ENCODE measurements at regions not wholly inside any gene's neighbourhood (a gene's known extent, or its start where the extent isn't known, plus 50 kb on each side); places are given as distances from the start of the nearest gene placed in this dataset.
"Not testable (repeated sequence)": the region's sequence is repeated elsewhere in the genome, so short reads cannot be mapped to it uniquely, and the experiment has no call there.

DNA sequence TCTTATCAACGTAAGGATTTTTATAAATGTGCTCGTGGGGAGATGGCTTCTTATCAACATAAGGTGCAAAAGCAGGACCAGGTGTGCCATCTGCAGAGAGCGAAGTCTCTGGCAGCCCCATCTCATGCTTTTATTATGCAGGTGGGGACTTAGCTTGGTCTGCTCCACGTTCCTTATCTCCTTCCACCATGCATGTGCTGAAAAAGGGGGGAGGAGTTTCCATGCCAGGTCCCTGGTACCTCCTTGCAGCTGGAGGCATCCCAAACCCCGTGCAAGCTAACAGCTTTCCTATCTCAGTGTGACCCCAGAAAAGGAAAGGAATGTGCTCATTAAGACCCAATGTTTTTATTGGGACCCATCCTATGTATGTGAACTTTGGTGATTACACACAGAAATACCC is 608.5 kb downstream of the TMEM121 start:
- H3K9me3 ChIP-seq (ENCODE audit: control insufficient read depth in 4 of 4, insufficient read depth in 3 of 4, low read length in 3 of 4) = peaks cover 0 to 2% (median 0%) of the 10 kb centered on the region in 4 donors
- TF ChIP-seq, protein P1, sequence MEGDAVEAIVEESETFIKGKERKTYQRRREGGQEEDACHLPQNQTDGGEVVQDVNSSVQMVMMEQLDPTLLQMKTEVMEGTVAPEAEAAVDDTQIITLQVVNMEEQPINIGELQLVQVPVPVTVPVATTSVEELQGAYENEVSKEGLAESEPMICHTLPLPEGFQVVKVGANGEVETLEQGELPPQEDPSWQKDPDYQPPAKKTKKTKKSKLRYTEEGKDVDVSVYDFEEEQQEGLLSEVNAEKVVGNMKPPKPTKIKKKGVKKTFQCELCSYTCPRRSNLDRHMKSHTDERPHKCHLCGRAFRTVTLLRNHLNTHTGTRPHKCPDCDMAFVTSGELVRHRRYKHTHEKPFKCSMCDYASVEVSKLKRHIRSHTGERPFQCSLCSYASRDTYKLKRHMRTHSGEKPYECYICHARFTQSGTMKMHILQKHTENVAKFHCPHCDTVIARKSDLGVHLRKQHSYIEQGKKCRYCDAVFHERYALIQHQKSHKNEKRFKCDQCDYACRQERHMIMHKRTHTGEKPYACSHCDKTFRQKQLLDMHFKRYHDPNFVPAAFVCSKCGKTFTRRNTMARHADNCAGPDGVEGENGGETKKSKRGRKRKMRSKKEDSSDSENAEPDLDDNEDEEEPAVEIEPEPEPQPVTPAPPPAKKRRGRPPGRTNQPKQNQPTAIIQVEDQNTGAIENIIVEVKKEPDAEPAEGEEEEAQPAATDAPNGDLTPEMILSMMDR (IDR thresholded peaks at IDR 0.05; ENCODE audit: control extremely low read depth, extremely low read depth) = no peak
- no peaks in the 10 kb centered on the region for H3K4me1 ChIP-seq (ENCODE audit: control insufficient read depth in 5 of 5, insufficient read depth in 5 of 5, low read length in 5 of 5)
- ATAC-seq (ENCODE audit: insufficient read depth, low FRiP score) = no peak
- no peak overlapping the region for H3K4me3 ChIP-seq
- H3K27ac ChIP-seq (ENCODE audit: low read depth in 1 of 2, low read length in 1 of 2) = no peak overlapping the region
- H3K9ac ChIP-seq (ENCODE audit: insufficient read depth in 1 of 2, low read length in 2 of 2) = no peak overlapping the region
- no peaks in the 10 kb centered on the region for H3K36me3 ChIP-seq (ENCODE audit: control insufficient read depth in 4 of 4, insufficient read depth in 4 of 4, low read length in 4 of 4)
- 44 to 49% methylated on average over 5 of the region's 5 CpGs for WGBS, 2 donors
- no peak for DNase-seq
- H3K27me3 ChIP-seq (ENCODE audit: control insufficient read depth in 3 of 3, insufficient read depth in 3 of 3, low read length in 2 of 3) = no peaks in the 10 kb centered on the region

DNA sequence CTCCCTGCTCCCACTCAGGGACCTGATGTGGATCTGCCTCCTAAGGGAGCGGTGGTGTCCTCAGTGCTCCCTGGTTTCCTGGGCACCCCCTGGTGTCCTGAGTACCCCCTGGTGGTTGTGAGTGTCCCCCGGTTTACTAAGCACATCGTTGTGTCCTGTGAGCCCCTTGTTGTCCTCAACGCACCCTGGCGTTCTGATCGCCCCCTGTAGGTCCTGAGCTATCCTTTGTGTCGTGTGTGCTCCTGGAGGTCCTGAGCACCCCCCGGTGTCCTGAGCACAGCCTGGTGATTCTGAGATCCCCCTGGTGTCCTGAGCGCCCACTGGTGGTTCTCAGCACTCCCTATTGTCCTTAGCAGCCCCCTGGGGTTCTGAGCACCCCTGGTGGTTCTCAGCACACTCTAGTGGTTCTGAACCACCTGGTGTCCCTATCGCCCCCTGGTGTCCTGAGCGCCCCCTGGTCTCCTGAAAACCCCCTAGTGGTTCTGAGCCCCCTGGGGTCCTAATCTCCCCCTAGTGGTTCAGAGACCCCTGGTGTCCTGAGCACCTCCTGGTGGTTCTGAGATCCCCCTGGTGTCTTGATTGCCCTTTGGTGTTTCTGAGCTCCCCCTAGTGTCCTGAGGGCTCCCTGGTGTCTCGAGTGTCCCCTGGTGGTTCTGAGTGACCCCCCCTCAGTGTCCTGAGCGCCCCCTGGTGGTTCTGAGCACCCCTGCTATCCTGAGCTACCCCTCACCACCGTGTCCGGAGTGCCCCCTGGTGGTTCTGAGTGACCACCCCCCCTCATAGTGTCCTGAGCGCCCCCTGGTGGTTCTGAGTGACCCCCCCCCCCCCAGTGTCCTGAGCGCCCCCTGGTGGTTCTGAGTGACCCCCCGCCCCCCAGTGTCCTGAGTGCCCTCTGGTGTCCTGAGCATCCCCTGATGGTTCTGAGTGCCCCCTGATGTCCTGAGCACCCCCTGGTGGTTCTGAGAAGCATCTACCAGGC is 615.1 kb downstream of the TMEM121 start:
- Histone ChIP-seq H3K4me3 (no peak overlapping the region), H3K27ac (ENCODE audit: low read depth in 1 of 2, low read length in 1 of 2) (no peak overlapping the region), H3K9me3 (ENCODE audit: control insufficient read depth in 4 of 4, insufficient read depth in 3 of 4, low read length in 3 of 4) (peaks cover 0 to 3% (median 0%) of the 10 kb centered on the region in 4 donors), H3K4me1 (ENCODE audit: control insufficient read depth in 5 of 5, insufficient read depth in 5 of 5, low read length in 5 of 5) (no peaks in the 10 kb centered on the region), H3K36me3 (ENCODE audit: control insufficient read depth in 4 of 4, insufficient read depth in 4 of 4, low read length in 4 of 4) (no peaks in the 10 kb centered on the region), H3K27me3 (ENCODE audit: control insufficient read depth in 3 of 3, insufficient read depth in 3 of 3, low read length in 2 of 3) (no peaks in the 10 kb centered on the region), H3K9ac (ENCODE audit: insufficient read depth in 1 of 2, low read length in 2 of 2) (no peak overlapping the region)
- ATAC-seq (ENCODE audit: insufficient read depth, low FRiP score) = no peak
- TF ChIP-seq, protein P1 (IDR thresholded peaks at IDR 0.05; ENCODE audit: control extremely low read depth, extremely low read depth) = no peak
- WGBS, 2 donors = 73 to 81% methylated on average over 15 to 17 of the region's 18 CpGs
- DNase-seq = no peak

DNA sequence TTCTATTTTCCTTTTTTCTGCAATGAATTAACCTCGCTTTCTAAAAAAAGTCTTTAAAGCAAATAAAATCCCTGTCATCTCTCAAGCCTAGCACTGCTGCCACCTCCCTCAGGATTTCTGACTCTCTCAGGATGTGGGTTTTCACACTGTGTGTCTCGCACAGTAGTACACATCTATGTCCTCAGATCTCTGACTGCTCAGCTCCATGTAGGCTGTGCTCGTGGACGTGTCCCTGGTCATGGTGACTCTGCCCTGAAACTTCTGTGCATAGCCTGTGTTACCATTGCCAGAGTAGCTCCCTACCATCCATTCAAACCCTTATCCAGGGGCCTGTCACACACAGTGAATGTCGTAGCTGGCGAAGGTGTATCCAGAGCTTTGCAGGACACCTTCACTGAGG is 619.3 kb downstream of the TMEM121 start:
- 72 to 74% methylated on average over 6 of the region's 6 CpGs for WGBS, 2 donors
- not testable (repeated sequence) for H3K4me3 ChIP-seq

DNA sequence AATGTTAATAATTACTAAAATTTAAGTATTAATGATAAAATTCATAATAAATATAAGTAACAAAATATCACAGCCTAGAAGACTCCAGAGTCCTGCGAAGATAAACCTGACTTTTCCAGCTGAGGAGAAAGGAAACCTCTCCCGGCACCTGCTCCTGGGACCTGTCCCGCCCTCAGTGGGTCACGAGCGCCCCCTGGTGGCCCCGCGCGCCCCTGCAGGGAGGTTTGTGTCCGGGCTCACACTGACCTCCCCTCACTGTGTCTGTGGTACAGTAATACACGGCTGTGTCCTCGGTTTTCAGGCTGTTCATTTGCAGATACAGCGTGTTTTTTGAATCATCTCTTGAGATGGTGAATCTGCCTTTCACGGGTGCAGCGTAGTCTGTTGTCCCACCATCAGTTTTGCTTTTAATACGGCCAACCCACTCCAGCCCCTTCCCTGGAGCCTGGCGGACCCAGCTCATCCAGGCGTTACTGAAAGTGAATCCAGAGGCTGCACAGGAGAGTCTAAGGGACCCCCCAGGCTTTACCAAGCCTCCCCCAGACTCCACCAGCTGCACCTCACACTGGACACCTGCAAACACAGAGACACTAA is 627.1 kb downstream of the TMEM121 start:
- not testable (repeated sequence) for H3K36me3 ChIP-seq (ENCODE audit: control insufficient read depth in 4 of 4, insufficient read depth in 4 of 4, low read length in 4 of 4); DNase-seq; H3K27me3 ChIP-seq (ENCODE audit: control insufficient read depth in 3 of 3, insufficient read depth in 3 of 3, low read length in 2 of 3); H3K9me3 ChIP-seq (ENCODE audit: control insufficient read depth in 4 of 4, insufficient read depth in 3 of 4, low read length in 3 of 4); H3K4me1 ChIP-seq (ENCODE audit: control insufficient read depth in 5 of 5, insufficient read depth in 5 of 5, low read length in 5 of 5); H3K9ac ChIP-seq (ENCODE audit: insufficient read depth in 1 of 2, low read length in 2 of 2); H3K4me3 ChIP-seq; H3K27ac ChIP-seq (ENCODE audit: low read depth in 1 of 2, low read length in 1 of 2); ATAC-seq (ENCODE audit: insufficient read depth, low FRiP score)
- TF ChIP-seq, protein P1 (IDR thresholded peaks at IDR 0.05; ENCODE audit: control extremely low read depth, extremely low read depth) = peak; percentile 45
- WGBS, 2 donors = 21 to 23% methylated on average over 17 of the region's 17 CpGs

More for the DNA sequence above, 619.3 kb downstream of the TMEM121 start:
- H3K9me3 ChIP-seq (ENCODE audit: control insufficient read depth in 4 of 4, insufficient read depth in 3 of 4, low read length in 3 of 4); H3K36me3 ChIP-seq (ENCODE audit: control insufficient read depth in 4 of 4, insufficient read depth in 4 of 4, low read length in 4 of 4); H3K27ac ChIP-seq (ENCODE audit: low read depth in 1 of 2, low read length in 1 of 2); H3K9ac ChIP-seq (ENCODE audit: insufficient read depth in 1 of 2, low read length in 2 of 2); H3K27me3 ChIP-seq (ENCODE audit: control insufficient read depth in 3 of 3, insufficient read depth in 3 of 3, low read length in 2 of 3); H3K4me1 ChIP-seq (ENCODE audit: control insufficient read depth in 5 of 5, insufficient read depth in 5 of 5, low read length in 5 of 5); DNase-seq; ATAC-seq (ENCODE audit: insufficient read depth, low FRiP score): not testable (repeated sequence)
